ENCODE measurements at regions not wholly inside any gene's neighbourhood (a gene's known extent, or its start where the extent isn't known, plus 50 kb on each side); places are given as distances from the start of the nearest gene placed in this dataset.
A peak's percentile ranks its signal among the peaks of the same experiment; 100 is the strongest.

DNA sequence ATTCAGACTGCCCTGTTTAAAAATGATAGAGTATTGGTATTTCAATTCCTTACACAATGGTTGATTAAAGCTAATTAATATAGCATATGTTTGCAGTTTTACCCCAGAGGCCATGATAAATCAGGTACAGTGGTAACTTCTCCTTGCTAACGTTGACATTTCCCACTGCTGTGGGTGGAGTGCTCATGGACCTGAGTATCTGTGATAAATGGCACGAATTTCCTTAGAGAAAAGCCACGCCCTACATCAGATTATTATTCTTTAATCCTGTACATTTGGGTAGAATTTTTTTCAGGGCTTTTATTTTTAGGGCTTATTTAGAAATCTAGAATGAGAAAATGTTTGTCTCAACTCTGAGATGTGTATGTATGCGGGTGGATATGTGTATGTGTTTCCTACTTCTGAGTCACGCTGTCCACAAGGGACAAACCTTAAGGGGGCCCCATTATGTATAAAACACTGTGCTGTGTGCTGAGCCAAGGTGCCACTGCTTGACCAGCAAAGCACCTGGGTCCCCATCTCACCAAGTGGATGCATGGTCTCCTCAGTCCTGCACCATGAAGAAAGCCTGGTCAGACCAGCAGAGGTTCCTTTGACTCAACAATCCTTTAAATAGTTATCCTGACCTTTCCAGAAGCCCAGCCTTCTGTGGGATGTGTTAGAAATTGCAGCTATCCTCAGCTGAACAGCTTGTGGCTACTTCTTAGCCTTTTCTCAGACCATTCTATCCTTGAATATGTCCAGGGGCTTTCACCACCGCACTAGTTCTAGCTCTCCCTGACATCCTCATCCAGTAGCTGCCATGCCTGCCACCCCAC lies 57.9 kb upstream of the STK38L start:
- Histone ChIP-seq H3K9ac (ENCODE audit: control insufficient read depth, insufficient read depth, low read length) (peak overlapping the region; percentile 41; the same call in 1 of the 2 replicates), H3K4me1 (ENCODE audit: control insufficient read depth, insufficient read depth, low read length) (peaks cover 13% of the 10 kb centered on the region), H3K4me3 (no peak overlapping the region), H3K27me3 (replicated peaks in 1 of 2; ENCODE audit: control insufficient read depth in 2 of 2, insufficient read depth in 2 of 2, low read length in 1 of 2) (no peaks in the 10 kb centered on the region), H3K9me3 (replicated peaks; ENCODE audit: control insufficient read depth, insufficient read depth, low read length) (no peaks in the 10 kb centered on the region), H3K79me2 (ENCODE audit: control insufficient read depth, insufficient read depth, low read length) (no peaks in the 10 kb centered on the region; the same call in 1 of the 2 replicates), H3K36me3 (ENCODE audit: control insufficient read depth in 2 of 2, insufficient read depth in 2 of 2, low read length in 1 of 2) (no peaks in the 10 kb centered on the region), H3K4me2 (ENCODE audit: control insufficient read depth, insufficient read depth) (peak overlapping the region; percentile 39; the same call in 1 of the 2 replicates), H3K27ac (ENCODE audit: control insufficient read depth, insufficient read depth) (peak overlapping the region; percentile 82), H2AFZ (ENCODE audit: control insufficient read depth, low read depth, low read length) (peak overlapping the region; percentile 68; the same call in 1 of the 2 replicates), H4K20me1 (ENCODE audit: control insufficient read depth, insufficient read depth) (no peaks in the 10 kb centered on the region)
- in situ Hi-C loops (cut with MboI) (no loop called here), intact Hi-C loops (cut with micrococcal nuclease; ENCODE audit: unreplicated experiment) (no loop called here)
- SMC1A ChIA-PET (ENCODE audit: uncharacterized antibody, unreplicated experiment): interaction anchor here (0.7 to 12.8 kb wide), 20 partner anchors 8 to 128 kb away, joined by 3 to 123 read pairs (median 4); no protein-coding TSS in a partner anchor
- WGBS (ENCODE audit: insufficient coverage, insufficient replicate concordance, low lambda C conversion rate, missing lambda C conversion rate): 39% methylated on average over 6 of the region's 6 CpGs
- no peak for TF ChIP-seq EGR1 (IDR thresholded peaks at IDR 0.05; ENCODE audit: borderline replicate concordance in 1 of 2, low read depth in 2 of 2, low read length in 2 of 2)
- TF ChIP-seq CREB1 (IDR thresholded peaks at IDR 0.05; ENCODE audit: low read depth): no peak
- no peak for TF ChIP-seq MEF2A (IDR thresholded peaks at IDR 0.05; ENCODE audit: insufficient read depth, low read depth, low read length)
- no peak for TF ChIP-seq PML (IDR thresholded peaks at IDR 0.05; ENCODE audit: low read length)
- no peak for TF ChIP-seq WRNIP1 (IDR thresholded peaks at IDR 0.05; ENCODE audit: borderline replicate concordance, low read depth, low read length)
- no peak for TF ChIP-seq BCL11A (IDR thresholded peaks at IDR 0.05; ENCODE audit: low read depth, low read length)
- TF ChIP-seq CREM (IDR thresholded peaks at IDR 0.05; ENCODE audit: low read depth): no peak
- no peak for TF ChIP-seq CBX3 (IDR thresholded peaks at IDR 0.05; ENCODE audit: borderline replicate concordance, low read depth)
- TF ChIP-seq KLF5 (IDR thresholded peaks at IDR 0.05; ENCODE audit: partially characterized antibody): no peak
- TF ChIP-seq SMC3 (IDR thresholded peaks at IDR 0.05; ENCODE audit: borderline replicate concordance, low read length): no peak
- no peak for TF ChIP-seq CHD2 (IDR thresholded peaks at IDR 0.05; ENCODE audit: borderline replicate concordance, low read depth, low read length)
- no peak for TF ChIP-seq CHD1 (IDR thresholded peaks at IDR 0.05; ENCODE audit: low read depth, low read length)
- TF ChIP-seq STAT1 (conservative IDR thresholded peaks at IDR 0.05): no peak
- TF ChIP-seq, protein P1, sequence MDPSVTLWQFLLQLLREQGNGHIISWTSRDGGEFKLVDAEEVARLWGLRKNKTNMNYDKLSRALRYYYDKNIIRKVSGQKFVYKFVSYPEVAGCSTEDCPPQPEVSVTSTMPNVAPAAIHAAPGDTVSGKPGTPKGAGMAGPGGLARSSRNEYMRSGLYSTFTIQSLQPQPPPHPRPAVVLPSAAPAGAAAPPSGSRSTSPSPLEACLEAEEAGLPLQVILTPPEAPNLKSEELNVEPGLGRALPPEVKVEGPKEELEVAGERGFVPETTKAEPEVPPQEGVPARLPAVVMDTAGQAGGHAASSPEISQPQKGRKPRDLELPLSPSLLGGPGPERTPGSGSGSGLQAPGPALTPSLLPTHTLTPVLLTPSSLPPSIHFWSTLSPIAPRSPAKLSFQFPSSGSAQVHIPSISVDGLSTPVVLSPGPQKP (IDR thresholded peaks at IDR 0.05; ENCODE audit: low read depth, low read length): no peak
- TSS peak; percentile 80 for BruUV-seq (replicated peaks)
- DNase-seq (ENCODE audit: low read depth, low spot score) (no peak), ATAC-seq (peak; percentile 22), FAIRE-seq (no peak)
- RAD21 ChIA-PET (ENCODE audit: unreplicated experiment): interaction anchor here (0.7 to 5.9 kb wide), 20 partner anchors 9 to 174 kb away, joined by 3 to 38 read pairs (median 4); no protein-coding TSS in a partner anchor
- CTCF ChIA-PET: interaction anchor here (0.6 to 2.7 kb wide), 6 partner anchors 9 to 170 kb away, joined by 3 to 11 read pairs (median 5); no protein-coding TSS in a partner anchor
- POLR2A ChIA-PET: interaction anchor here (0.8 to 4.2 kb wide), 11 partner anchors 9 to 69 kb away, joined by 4 to 19 read pairs (median 4); no protein-coding TSS in a partner anchor

All from GM12878 (cell line).